GM21360 (cell line): ENCODE measurements at regions not wholly inside any gene's neighbourhood (a gene's known extent, or its start where the extent isn't known, plus 50 kb on each side); places are given as distances from the start of the nearest gene placed in this dataset.
A peak's percentile ranks its signal among the peaks of the same experiment; 100 is the strongest.

Source experiments
- ATAC-seq: cut with Tn5 transposase; IDR thresholded peaks from one replicate; pipeline ENCODE4 v1.9.1; 2021; ENCODE audit warnings: mild to moderate bottlenecking, moderate library complexity; ENCODE audit not compliant: unreplicated experiment

- ATAC-seq, result no peak
Measured at GRCh38 chr21:36554411-36555157, 74.7 kb upstream of the CLDN14 start.

GRCh38 chr21:36555199-36555800 lies 75.4 kb upstream of the CLDN14 start:
- no peak for ATAC-seq

- no peak for ATAC-seq
Measured at GRCh38 chr21:36557316-36557715, 77.4 kb upstream of the CLDN14 start.

GRCh38 chr21:36560933-36561575 lies 81.1 kb upstream of the CLDN14 start:
- no peak for ATAC-seq

GRCh38 chr21:36563341-36563926 lies 83.5 kb upstream of the CLDN14 start:
- no peak for ATAC-seq

- ATAC-seq, result no peak
Measured at GRCh38 chr21:36564647-36565046, 84.7 kb upstream of the CLDN14 start.

GRCh38 chr21:36565540-36565939 lies 85.6 kb upstream of the CLDN14 start:
- no peak for ATAC-seq

- ATAC-seq, result no peak
Measured at GRCh38 chr21:36566644-36567043, 86.7 kb upstream of the CLDN14 start.

- no peak for ATAC-seq
Measured at GRCh38 chr21:36567216-36567885, 87.4 kb upstream of the CLDN14 start.

- no peak for ATAC-seq
Measured at GRCh38 chr21:36569511-36569910, 89.6 kb upstream of the CLDN14 start.

- ATAC-seq, result no peak
Measured at GRCh38 chr21:36571556-36571955, 91.6 kb upstream of the CLDN14 start.

- ATAC-seq, result no peak
Measured at GRCh38 chr21:36572039-36572438, 92.1 kb upstream of the CLDN14 start.

GRCh38 chr21:36575306-36575705 lies 95.4 kb upstream of the CLDN14 start:
- ATAC-seq, result no peak

GRCh38 chr21:36576441-36576840 lies 96.5 kb upstream of the CLDN14 start:
- ATAC-seq, result no peak

- no peak for ATAC-seq
Measured at GRCh38 chr21:36579898-36580297, 100.0 kb upstream of the CLDN14 start.

GRCh38 chr21:36582271-36582670 lies 102.3 kb upstream of the CLDN14 start:
- no peak for ATAC-seq

GRCh38 chr21:36583591-36583990 lies 103.7 kb upstream of the CLDN14 start:
- no peak for ATAC-seq

- no peak for ATAC-seq
Measured at GRCh38 chr21:36584980-36585940, 105.3 kb upstream of the CLDN14 start.

- ATAC-seq, result no peak
Measured at GRCh38 chr21:36587388-36587787, 107.5 kb upstream of the CLDN14 start.

- ATAC-seq, result peak; percentile 54
Measured at GRCh38 chr21:36589352-36589971, 109.5 kb upstream of the SIM2 start.
